GM23338 (cell line): ENCODE measurements at regions not wholly inside any gene's neighbourhood (a gene's known extent, or its start where the extent isn't known, plus 50 kb on each side); places are given as distances from the start of the nearest gene placed in this dataset.

Source experiments
- ATAC-seq: fragments of 200-7000 bp; cut with Tn5 transposase; 3 replicates; pipeline ENCODE4 v1.9.1; 2020
- DNase-seq: peaks from one replicate; pipeline ENCODE4 v3.0.0-alpha.2; 2015; ENCODE audit warnings: low spot score
- H2AFZ ChIP-seq: fragments of 200-600 bp; sonication (generic); 2 replicates; pipeline ENCODE4 v1.8.0; 2016; ENCODE audit warnings: antibody characterized with exemption, mild to moderate bottlenecking, moderate library complexity
- H3F3A ChIP-seq: fragments of 200-600 bp; sonication (generic); replicated peaks from 2 replicates; pipeline ENCODE4 v1.8.0; 2017; ENCODE audit warnings: antibody characterized with exemption, mixed run types, low read depth
- H3K27ac ChIP-seq: fragments of 200-600 bp; sonication (generic); 2 replicates; pipeline ENCODE4 v1.6.1; 2016; ENCODE audit warnings: low read depth
- H3K27me3 ChIP-seq: fragments of 200-600 bp; sonication (generic); 2 replicates; pipeline ENCODE4 v1.8.0; 2016; ENCODE audit warnings: mild to moderate bottlenecking, mixed run types, moderate library complexity; ENCODE audit not compliant: insufficient read depth
- H3K36me3 ChIP-seq: fragments of 200-600 bp; sonication (generic); 2 replicates; pipeline ENCODE4 v1.8.0; 2016; ENCODE audit warnings: mild to moderate bottlenecking; ENCODE audit not compliant: insufficient read depth
- H3K4me1 ChIP-seq: fragments of 200-600 bp; sonication (generic); 2 replicates; pipeline ENCODE4 v1.8.0; 2016; ENCODE audit warnings: mild to moderate bottlenecking, moderate library complexity; ENCODE audit not compliant: insufficient read depth
- H3K4me2 ChIP-seq: fragments of 200-600 bp; sonication (generic); 2 replicates; pipeline ENCODE4 v1.7.1; 2017; ENCODE audit warnings: mixed run types
- H3K4me3 ChIP-seq: fragments of 200-600 bp; sonication (generic); 2 replicates; pipeline ENCODE4 v1.6.1; 2016; ENCODE audit warnings: mixed run types
- H3K79me2 ChIP-seq: fragments of 200-600 bp; sonication (generic); replicated peaks from 2 replicates; pipeline ENCODE4 v1.8.0; 2017; ENCODE audit warnings: mild to moderate bottlenecking; ENCODE audit not compliant: insufficient read depth
- H3K9me2 ChIP-seq: fragments of 200-600 bp; sonication (generic); 2 replicates; pipeline ENCODE4 v1.8.0; 2017; ENCODE audit not compliant: insufficient read depth
- H4K20me1 ChIP-seq: fragments of 200-600 bp; sonication (generic); replicated peaks from 2 replicates; pipeline ENCODE4 v1.8.0; 2017; ENCODE audit warnings: mild to moderate bottlenecking; ENCODE audit not compliant: insufficient read depth
- H3K27ac Mint-ChIP-seq: 2 replicates; pipeline ENCODE4 v1.8.0; 2020; ENCODE audit warnings: inconsistent platforms, mild to moderate bottlenecking, moderate library complexity, mixed read lengths
- H3K27me3 Mint-ChIP-seq: 3 replicates; pipeline ENCODE4 v1.8.0; 2022; ENCODE audit warnings: low read depth, mild to moderate bottlenecking, moderate library complexity, mixed read lengths, inconsistent platforms; ENCODE audit not compliant: insufficient read depth, poor library complexity
- H3K36me3 Mint-ChIP-seq: 3 replicates; pipeline ENCODE4 v1.8.0; 2021; ENCODE audit warnings: low read depth, mild to moderate bottlenecking, inconsistent platforms, moderate library complexity, mixed read lengths
- H3K4me1 Mint-ChIP-seq: 3 replicates; pipeline ENCODE4 v1.8.0; 2020; ENCODE audit warnings: mild to moderate bottlenecking, inconsistent platforms, mixed read lengths
- H3K4me3 Mint-ChIP-seq: 3 replicates; pipeline ENCODE4 v1.8.0; 2021; ENCODE audit warnings: moderate library complexity, mild to moderate bottlenecking, inconsistent platforms, mixed read lengths
- H3K9me3 Mint-ChIP-seq: 3 replicates; pipeline ENCODE4 v1.8.0; 2020; ENCODE audit warnings: moderate library complexity, mild to moderate bottlenecking, inconsistent platforms, mixed read lengths
- CREB1 ChIP-seq: fragments of 250-450 bp; sonication (Bioruptor Pico); IDR thresholded peaks from 2 replicates; pipeline ENCODE4 v1.5.0; 2020; ENCODE audit warnings: low read depth, mild to moderate bottlenecking, moderate library complexity
- EZH2 ChIP-seq: fragments of 200-600 bp; sonication (generic); IDR thresholded peaks from one replicate; pipeline ENCODE4 v1.8.0; 2017; ENCODE audit warnings: antibody characterized with exemption, mild to moderate bottlenecking, low read depth; ENCODE audit not compliant: unreplicated experiment
- JUNB ChIP-seq: IDR thresholded peaks from one replicate; pipeline ENCODE4 v1.6.1; 2016; ENCODE audit warnings: antibody characterized with exemption; ENCODE audit not compliant: unreplicated experiment
- POLR2AphosphoS5 ChIP-seq: IDR thresholded peaks from 2 replicates; pipeline ENCODE4 v1.6.1; 2016; ENCODE audit warnings: antibody characterized with exemption, low read depth
- STAT1 ChIP-seq: IDR thresholded peaks from one replicate; pipeline ENCODE4 v1.6.1; 2016; ENCODE audit warnings: antibody characterized with exemption; ENCODE audit not compliant: unreplicated experiment
- ZNF114 ChIP-seq: fragments of 250-450 bp; sonication (Bioruptor Pico); IDR thresholded peaks from 2 replicates; pipeline ENCODE4 v1.5.0; 2020; ENCODE audit warnings: mild to moderate bottlenecking, moderate library complexity
- ZNF331 ChIP-seq: fragments of 250-450 bp; sonication (Bioruptor Pico); IDR thresholded peaks from 2 replicates; pipeline ENCODE4 v1.5.0; 2020; ENCODE audit warnings: low read depth, mild to moderate bottlenecking, moderate library complexity
- TF ChIP-seq, protein P1 (sequence below): fragments of 250-450 bp; sonication (Bioruptor Pico); IDR thresholded peaks from 2 replicates; pipeline ENCODE4 v1.5.0; 2020; ENCODE audit warnings: mild to moderate bottlenecking, moderate library complexity
- TF ChIP-seq, protein P2 (sequence below), 2 experiments: fragments of 200-600 bp in 1 of 2; sonication (generic) in 1 of 2; conservative IDR thresholded peaks; 2 replicates each; pipeline versions ENCODE4 v1.5.1 to v1.6.1; 2016 to 2017; ENCODE audit warnings: antibody characterized with exemption in 2 of 2, low read depth in 2 of 2, mild to moderate bottlenecking in 2 of 2, moderate library complexity in 1 of 2

DNA sequence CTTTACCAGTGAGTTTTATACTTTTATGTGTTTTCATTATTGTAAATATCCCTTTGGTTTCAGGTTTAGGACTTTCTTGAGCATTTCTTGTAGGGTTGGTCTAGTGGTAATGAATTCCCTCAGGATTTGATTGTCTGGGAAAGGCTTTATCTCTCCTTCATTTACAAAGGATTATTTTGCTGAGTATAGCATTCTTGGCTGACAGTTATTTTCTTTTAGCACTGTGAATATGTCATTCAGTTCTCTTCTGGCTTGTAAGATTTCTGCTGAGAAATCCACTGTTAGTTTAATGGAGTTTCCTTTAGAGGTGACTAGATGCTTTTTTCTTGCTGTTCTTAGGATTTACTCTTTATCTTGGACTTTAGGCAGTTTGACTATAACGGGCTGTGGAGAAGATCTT lies 373.9 kb downstream of the TSN start (continued):
- TF ChIP-seq, protein P1, sequence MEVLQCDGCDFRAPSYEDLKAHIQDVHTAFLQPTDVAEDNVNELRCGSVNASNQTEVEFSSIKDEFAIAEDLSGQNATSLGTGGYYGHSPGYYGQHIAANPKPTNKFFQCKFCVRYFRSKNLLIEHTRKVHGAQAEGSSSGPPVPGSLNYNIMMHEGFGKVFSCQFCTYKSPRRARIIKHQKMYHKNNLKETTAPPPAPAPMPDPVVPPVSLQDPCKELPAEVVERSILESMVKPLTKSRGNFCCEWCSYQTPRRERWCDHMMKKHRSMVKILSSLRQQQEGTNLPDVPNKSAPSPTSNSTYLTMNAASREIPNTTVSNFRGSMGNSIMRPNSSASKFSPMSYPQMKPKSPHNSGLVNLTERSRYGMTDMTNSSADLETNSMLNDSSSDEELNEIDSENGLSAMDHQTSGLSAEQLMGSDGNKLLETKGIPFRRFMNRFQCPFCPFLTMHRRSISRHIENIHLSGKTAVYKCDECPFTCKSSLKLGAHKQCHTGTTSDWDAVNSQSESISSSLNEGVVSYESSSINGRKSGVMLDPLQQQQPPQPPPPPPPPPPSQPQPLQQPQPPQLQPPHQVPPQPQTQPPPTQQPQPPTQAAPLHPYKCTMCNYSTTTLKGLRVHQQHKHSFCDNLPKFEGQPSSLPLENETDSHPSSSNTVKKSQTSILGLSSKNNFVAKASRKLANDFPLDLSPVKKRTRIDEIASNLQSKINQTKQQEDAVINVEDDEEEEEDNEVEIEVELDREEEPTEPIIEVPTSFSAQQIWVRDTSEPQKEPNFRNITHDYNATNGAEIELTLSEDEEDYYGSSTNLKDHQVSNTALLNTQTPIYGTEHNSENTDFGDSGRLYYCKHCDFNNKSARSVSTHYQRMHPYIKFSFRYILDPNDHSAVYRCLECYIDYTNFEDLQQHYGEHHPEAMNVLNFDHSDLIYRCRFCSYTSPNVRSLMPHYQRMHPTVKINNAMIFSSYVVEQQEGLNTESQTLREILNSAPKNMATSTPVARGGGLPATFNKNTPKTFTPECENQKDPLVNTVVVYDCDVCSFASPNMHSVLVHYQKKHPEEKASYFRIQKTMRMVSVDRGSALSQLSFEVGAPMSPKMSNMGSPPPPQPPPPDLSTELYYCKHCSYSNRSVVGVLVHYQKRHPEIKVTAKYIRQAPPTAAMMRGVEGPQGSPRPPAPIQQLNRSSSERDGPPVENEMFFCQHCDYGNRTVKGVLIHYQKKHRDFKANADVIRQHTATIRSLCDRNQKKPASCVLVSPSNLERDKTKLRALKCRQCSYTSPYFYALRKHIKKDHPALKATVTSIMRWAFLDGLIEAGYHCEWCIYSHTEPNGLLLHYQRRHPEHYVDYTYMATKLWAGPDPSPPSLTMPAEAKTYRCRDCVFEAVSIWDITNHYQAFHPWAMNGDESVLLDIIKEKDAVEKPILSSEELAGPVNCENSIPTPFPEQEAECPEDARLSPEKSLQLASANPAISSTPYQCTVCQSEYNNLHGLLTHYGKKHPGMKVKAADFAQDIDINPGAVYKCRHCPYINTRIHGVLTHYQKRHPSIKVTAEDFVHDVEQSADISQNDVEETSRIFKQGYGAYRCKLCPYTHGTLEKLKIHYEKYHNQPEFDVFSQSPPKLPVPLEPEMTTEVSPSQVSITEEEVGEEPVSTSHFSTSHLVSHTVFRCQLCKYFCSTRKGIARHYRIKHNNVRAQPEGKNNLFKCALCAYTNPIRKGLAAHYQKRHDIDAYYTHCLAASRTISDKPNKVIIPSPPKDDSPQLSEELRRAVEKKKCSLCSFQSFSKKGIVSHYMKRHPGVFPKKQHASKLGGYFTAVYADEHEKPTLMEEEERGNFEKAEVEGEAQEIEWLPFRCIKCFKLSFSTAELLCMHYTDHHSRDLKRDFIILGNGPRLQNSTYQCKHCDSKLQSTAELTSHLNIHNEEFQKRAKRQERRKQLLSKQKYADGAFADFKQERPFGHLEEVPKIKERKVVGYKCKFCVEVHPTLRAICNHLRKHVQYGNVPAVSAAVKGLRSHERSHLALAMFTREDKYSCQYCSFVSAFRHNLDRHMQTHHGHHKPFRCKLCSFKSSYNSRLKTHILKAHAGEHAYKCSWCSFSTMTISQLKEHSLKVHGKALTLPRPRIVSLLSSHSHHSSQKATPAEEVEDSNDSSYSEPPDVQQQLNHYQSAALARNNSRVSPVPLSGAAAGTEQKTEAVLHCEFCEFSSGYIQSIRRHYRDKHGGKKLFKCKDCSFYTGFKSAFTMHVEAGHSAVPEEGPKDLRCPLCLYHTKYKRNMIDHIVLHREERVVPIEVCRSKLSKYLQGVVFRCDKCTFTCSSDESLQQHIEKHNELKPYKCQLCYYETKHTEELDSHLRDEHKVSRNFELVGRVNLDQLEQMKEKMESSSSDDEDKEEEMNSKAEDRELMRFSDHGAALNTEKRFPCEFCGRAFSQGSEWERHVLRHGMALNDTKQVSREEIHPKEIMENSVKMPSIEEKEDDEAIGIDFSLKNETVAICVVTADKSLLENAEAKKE (CRISPR knock-in tag), result no peak
- TF ChIP-seq CREB1 (CRISPR knock-in tag), result no peak
- no peak for TF ChIP-seq POLR2AphosphoS5
- TF ChIP-seq JUNB, result no peak

GRCh38 chr2:122132147-122132691 lies 376.8 kb downstream of the TSN start:
- Mint-ChIP-seq H3K4me3 (no peak overlapping the region), H3K27ac (no peak overlapping the region), H3K27me3 (no peaks in the 10 kb centered on the region), H3K9me3 (peaks cover 43% of the 10 kb centered on the region), H3K36me3 (peaks cover 25% of the 10 kb centered on the region), H3K4me1 (no peaks in the 10 kb centered on the region)
- no peaks in the 10 kb centered on the region for H3K27me3 ChIP-seq
- H3K9me2 ChIP-seq, result no peaks in the 10 kb centered on the region
- DNase-seq (no peak), ATAC-seq (no peak)
- H3K79me2 ChIP-seq, result no peaks in the 10 kb centered on the region
- no peaks in the 10 kb centered on the region for H4K20me1 ChIP-seq
- H3K36me3 ChIP-seq, result no peaks in the 10 kb centered on the region; the same call in 1 of the 2 replicates
- no peak overlapping the region for H2AFZ ChIP-seq
- H3F3A ChIP-seq, result no peaks in the 10 kb centered on the region
- no peak overlapping the region for H3K4me3 ChIP-seq
- H3K4me1 ChIP-seq, result no peaks in the 10 kb centered on the region
- H3K4me2 ChIP-seq, result no peak overlapping the region
- no peak overlapping the region for H3K27ac ChIP-seq
- TF ChIP-seq ZNF331 (CRISPR knock-in tag) (no peak), STAT1 (no peak), EZH2 (no peak), ZNF114 (CRISPR knock-in tag) (no peak)
- TF ChIP-seq, protein P2, sequence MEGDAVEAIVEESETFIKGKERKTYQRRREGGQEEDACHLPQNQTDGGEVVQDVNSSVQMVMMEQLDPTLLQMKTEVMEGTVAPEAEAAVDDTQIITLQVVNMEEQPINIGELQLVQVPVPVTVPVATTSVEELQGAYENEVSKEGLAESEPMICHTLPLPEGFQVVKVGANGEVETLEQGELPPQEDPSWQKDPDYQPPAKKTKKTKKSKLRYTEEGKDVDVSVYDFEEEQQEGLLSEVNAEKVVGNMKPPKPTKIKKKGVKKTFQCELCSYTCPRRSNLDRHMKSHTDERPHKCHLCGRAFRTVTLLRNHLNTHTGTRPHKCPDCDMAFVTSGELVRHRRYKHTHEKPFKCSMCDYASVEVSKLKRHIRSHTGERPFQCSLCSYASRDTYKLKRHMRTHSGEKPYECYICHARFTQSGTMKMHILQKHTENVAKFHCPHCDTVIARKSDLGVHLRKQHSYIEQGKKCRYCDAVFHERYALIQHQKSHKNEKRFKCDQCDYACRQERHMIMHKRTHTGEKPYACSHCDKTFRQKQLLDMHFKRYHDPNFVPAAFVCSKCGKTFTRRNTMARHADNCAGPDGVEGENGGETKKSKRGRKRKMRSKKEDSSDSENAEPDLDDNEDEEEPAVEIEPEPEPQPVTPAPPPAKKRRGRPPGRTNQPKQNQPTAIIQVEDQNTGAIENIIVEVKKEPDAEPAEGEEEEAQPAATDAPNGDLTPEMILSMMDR (conservative IDR thresholded peaks at IDR 0.05; ENCODE audit: low read depth in 2 of 2), result no peak
